Tibial artery (tissue), 4 donors: ENCODE measurements at regions not wholly inside any gene's neighbourhood (a gene's known extent, or its start where the extent isn't known, plus 50 kb on each side); places are given as distances from the start of the nearest gene placed in this dataset.

Source experiments
- DNase-seq, 2 donors: peaks; one replicate each; pipeline ENCODE4 v3.0.0-alpha.2; 2019
- H3K27ac ChIP-seq, 2 donors: fragments of 200-600 bp; sonication (generic) in 1 of 2; 1 replicate in 1 of 2; 2 replicates in 1 of 2; pipeline ENCODE4 v1.5.1; 2018 to 2019; ENCODE audit warnings: mild to moderate bottlenecking in 1 of 2
- H3K27me3 ChIP-seq, 2 donors: fragments of 200-600 bp; sonication (generic) in 1 of 2; one replicate each; pipeline versions ENCODE4 v1.5.1 to v1.6.0; 2016 to 2019
- H3K36me3 ChIP-seq, 3 donors: fragments of 200-600 bp; sonication (generic) in 2 of 3; one replicate each; pipeline ENCODE4 v1.5.1; 2016 to 2019; ENCODE audit warnings: mild to moderate bottlenecking in 2 of 3
- H3K4me1 ChIP-seq, 4 donors: fragments of 200-600 bp; sonication (generic) in 2 of 4; 1 replicate in 3 of 4; 2 replicates in 1 of 4; pipeline ENCODE4 v1.5.1; 2016 to 2019
- H3K4me3 ChIP-seq, 2 donors: fragments of 200-600 bp; sonication (generic) in 1 of 2; 1 replicate in 1 of 2; 2 replicates in 1 of 2; pipeline ENCODE4 v1.5.1; 2018 to 2019; ENCODE audit warnings: mild to moderate bottlenecking in 2 of 2
- H3K9me3 ChIP-seq, 3 donors: fragments of 200-600 bp; sonication (generic) in 1 of 3; one replicate each; pipeline ENCODE4 v1.5.1; 2016 to 2019
- CTCF ChIP-seq, 2 experiments: fragments of 200-600 bp in 1 of 2; fragments of 450-650 bp in 1 of 2; IDR thresholded peaks; one replicate each; pipeline ENCODE4 v1.5.1; 2017 to 2019; ENCODE audit warnings: antibody characterized with exemption in 2 of 2, mild to moderate bottlenecking in 1 of 2, moderate library complexity in 1 of 2
- intact Hi-C: fragments of 100-400 bp; cut with DNase I; formaldehyde crosslinking; loops from one replicate; pipeline ENCODE4 v1.15.0; 2023; ENCODE audit warnings: low total_unique reads

GRCh38 chr1:239725933-239726332 is 339.6 kb downstream of the CHRM3 start:
- Histone ChIP-seq H3K36me3 (no peaks in the 10 kb centered on the region), H3K4me1 (no peaks in the 10 kb centered on the region), H3K27me3 (no peaks in the 10 kb centered on the region), H3K9me3 (no peaks in the 10 kb centered on the region), H3K4me3 (no peak overlapping the region), H3K27ac (no peak overlapping the region)
- no peak for TF ChIP-seq CTCF (IDR thresholded peaks at IDR 0.05)
- DNase-seq: no peak
- intact Hi-C loops: no loop called here

- intact Hi-C loops: no loop called here
- DNase-seq: no peak
- Histone ChIP-seq H3K36me3 (no peaks in the 10 kb centered on the region), H3K4me3 (no peak overlapping the region), H3K9me3 (no peaks in the 10 kb centered on the region), H3K27me3 (no peaks in the 10 kb centered on the region), H3K4me1 (no peaks in the 10 kb centered on the region), H3K27ac (no peak overlapping the region)
- TF ChIP-seq CTCF (IDR thresholded peaks at IDR 0.05): no peak
Observed at GRCh38 chr1:239730378-239730777, 344.0 kb downstream of the CHRM3 start.

GRCh38 chr1:239731082-239731748 is 344.8 kb downstream of the CHRM3 start:
- no peak overlapping the region for H3K27ac ChIP-seq
- no peak overlapping the region for H3K4me3 ChIP-seq
- intact Hi-C loops: no loop called here
- no peak for DNase-seq
- no peaks in the 10 kb centered on the region for H3K36me3 ChIP-seq
- H3K9me3 ChIP-seq: no peaks in the 10 kb centered on the region
- no peaks in the 10 kb centered on the region for H3K27me3 ChIP-seq
- no peak for TF ChIP-seq CTCF (IDR thresholded peaks at IDR 0.05)
- no peaks in the 10 kb centered on the region for H3K4me1 ChIP-seq

- Histone ChIP-seq H3K27ac (no peak overlapping the region), H3K4me3 (no peak overlapping the region), H3K9me3 (no peaks in the 10 kb centered on the region), H3K4me1 (no peaks in the 10 kb centered on the region), H3K27me3 (no peaks in the 10 kb centered on the region), H3K36me3 (no peaks in the 10 kb centered on the region)
- intact Hi-C loops: no loop called here
- no peak for DNase-seq
- TF ChIP-seq CTCF (IDR thresholded peaks at IDR 0.05): no peak
Observed at GRCh38 chr1:239732770-239733169, 346.4 kb downstream of the CHRM3 start.

- no peak overlapping the region for H3K4me3 ChIP-seq
- no peak overlapping the region for H3K27ac ChIP-seq
- no peak for DNase-seq
- peaks cover 0 to 4% (median under 1%) of the 10 kb centered on the region in 4 donors for H3K4me1 ChIP-seq
- H3K27me3 ChIP-seq: no peaks in the 10 kb centered on the region
- no peaks in the 10 kb centered on the region for H3K36me3 ChIP-seq
- no peaks in the 10 kb centered on the region for H3K9me3 ChIP-seq
- intact Hi-C loops: no loop called here
- no peak for TF ChIP-seq CTCF (IDR thresholded peaks at IDR 0.05)
Observed at GRCh38 chr1:239733995-239734394, 347.6 kb downstream of the CHRM3 start.

GRCh38 chr1:239735111-239735510 is 348.7 kb downstream of the CHRM3 start:
- TF ChIP-seq CTCF (IDR thresholded peaks at IDR 0.05): no peak
- no peaks in the 10 kb centered on the region for H3K9me3 ChIP-seq
- no peak for DNase-seq

More at GRCh38 chr1:239735111-239735510, 348.7 kb downstream of the CHRM3 start:
- intact Hi-C loops: no loop called here
- no peaks in the 10 kb centered on the region for H3K36me3 ChIP-seq
- no peaks in the 10 kb centered on the region for H3K27me3 ChIP-seq
- H3K4me3 ChIP-seq: no peak overlapping the region
- H3K4me1 ChIP-seq: peaks cover 0 to 8% (median 2%) of the 10 kb centered on the region in 4 donors
- no peak overlapping the region for H3K27ac ChIP-seq
